ENCODE measurements at regions not wholly inside any gene's neighbourhood (a gene's known extent, or its start where the extent isn't known, plus 50 kb on each side); places are given as distances from the start of the nearest gene placed in this dataset. TPM values are rescaled to one million over a fixed set of nuclear protein-coding genes. Genes with fewer than 3 reads are reported as not detected.
"Not testable (repeated sequence)": the region's sequence is repeated elsewhere in the genome, so short reads cannot be mapped to it uniquely, and the experiment has no call there.

DNA sequence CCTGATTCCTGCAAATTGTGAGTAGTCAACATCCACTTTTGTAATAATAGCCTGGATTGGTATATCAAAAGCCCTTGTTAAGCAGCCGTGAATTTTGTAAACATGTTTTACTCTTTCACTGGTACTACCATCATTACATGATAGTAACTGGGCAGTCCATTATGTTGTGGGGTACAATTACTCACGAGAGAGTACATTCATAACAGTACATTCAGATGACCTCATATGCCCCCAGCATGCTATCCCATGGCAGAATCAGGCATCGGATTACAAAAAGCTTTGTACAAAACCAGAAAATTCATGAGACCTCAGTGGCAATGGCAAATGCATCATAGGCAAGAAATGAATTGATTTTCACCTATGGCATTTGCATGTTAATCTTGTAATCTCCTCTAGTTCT lies 166.2 kb downstream of the EPM2A start:
- DNase-seq (ENCODE audit: low read depth): no peak
- TF ChIP-seq, protein P1, sequence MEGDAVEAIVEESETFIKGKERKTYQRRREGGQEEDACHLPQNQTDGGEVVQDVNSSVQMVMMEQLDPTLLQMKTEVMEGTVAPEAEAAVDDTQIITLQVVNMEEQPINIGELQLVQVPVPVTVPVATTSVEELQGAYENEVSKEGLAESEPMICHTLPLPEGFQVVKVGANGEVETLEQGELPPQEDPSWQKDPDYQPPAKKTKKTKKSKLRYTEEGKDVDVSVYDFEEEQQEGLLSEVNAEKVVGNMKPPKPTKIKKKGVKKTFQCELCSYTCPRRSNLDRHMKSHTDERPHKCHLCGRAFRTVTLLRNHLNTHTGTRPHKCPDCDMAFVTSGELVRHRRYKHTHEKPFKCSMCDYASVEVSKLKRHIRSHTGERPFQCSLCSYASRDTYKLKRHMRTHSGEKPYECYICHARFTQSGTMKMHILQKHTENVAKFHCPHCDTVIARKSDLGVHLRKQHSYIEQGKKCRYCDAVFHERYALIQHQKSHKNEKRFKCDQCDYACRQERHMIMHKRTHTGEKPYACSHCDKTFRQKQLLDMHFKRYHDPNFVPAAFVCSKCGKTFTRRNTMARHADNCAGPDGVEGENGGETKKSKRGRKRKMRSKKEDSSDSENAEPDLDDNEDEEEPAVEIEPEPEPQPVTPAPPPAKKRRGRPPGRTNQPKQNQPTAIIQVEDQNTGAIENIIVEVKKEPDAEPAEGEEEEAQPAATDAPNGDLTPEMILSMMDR (IDR thresholded peaks at IDR 0.05; ENCODE audit: insufficient read depth, low read length): no peak
- H3K4me3 ChIP-seq (ENCODE audit: low read depth, low read length): no peak overlapping the region

DNA sequence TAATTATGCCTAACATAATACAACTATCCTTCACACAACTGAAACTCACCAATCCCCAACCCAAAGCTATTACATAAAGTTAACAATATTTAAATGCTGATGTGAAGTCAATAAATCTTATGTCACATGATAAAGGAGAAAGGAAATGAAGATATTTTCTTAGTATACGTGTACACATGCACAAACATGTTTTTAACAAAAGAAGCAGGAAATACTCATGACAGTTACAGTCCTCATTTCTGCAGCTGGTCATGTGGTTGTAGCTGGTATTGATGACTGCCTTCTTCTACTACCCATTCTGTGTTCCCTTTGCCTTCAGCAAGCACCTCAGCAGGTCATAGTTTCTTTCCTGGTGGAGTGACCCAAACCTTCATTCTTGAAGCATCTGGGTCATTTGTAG lies 165.0 kb downstream of the EPM2A start:
- not testable (repeated sequence) for H3K4me3 ChIP-seq (ENCODE audit: low read depth, low read length)

DNA sequence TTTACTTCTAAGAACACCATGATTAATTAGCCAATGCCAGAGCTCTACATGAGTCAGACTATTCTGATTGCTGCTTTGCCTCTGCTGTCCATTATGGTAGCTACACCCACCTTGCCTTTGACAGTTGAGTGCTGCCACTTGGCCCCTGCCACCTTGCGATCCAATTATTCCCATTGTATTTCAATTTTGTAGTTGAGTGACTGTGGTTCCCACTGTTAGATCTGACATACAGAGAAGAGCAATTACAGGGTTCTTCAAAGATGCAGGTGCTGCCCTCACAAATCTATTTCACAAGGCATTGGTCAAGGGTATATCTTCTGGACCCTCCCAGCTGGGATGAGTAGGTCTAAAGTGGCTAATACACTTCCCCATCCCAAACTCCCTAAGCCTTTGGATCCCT lies 161.1 kb downstream of the EPM2A start:
- H3K4me3 ChIP-seq (ENCODE audit: low read depth, low read length); DNase-seq (ENCODE audit: low read depth): not testable (repeated sequence)

More for the DNA sequence above, 165.0 kb downstream of the EPM2A start:
- DNase-seq (ENCODE audit: low read depth): not testable (repeated sequence)

Small RNAs in the stretch of these regions (small RNA-seq; reads per million reads assigned to genes)
- gene RNU1-33P: not detected

Measured in fibroblast of the aortic adventitia (primary cell).